Limb (tissue), 2 donors: ENCODE measurements at regions not wholly inside any gene's neighbourhood (a gene's known extent, or its start where the extent isn't known, plus 50 kb on each side); places are given as distances from the start of the nearest gene placed in this dataset.
A peak's percentile ranks its signal among the peaks of the same experiment; 100 is the strongest.
"Not testable (repeated sequence)": the region's sequence is repeated elsewhere in the genome, so short reads cannot be mapped to it uniquely, and the experiment has no call there.

Experiments
- DNase-seq, 2 donors: peaks; one replicate each; pipeline ENCODE4 v3.0.0-alpha.2; 2016; ENCODE audit errors: extremely low spot score in 2 of 2

DNA sequence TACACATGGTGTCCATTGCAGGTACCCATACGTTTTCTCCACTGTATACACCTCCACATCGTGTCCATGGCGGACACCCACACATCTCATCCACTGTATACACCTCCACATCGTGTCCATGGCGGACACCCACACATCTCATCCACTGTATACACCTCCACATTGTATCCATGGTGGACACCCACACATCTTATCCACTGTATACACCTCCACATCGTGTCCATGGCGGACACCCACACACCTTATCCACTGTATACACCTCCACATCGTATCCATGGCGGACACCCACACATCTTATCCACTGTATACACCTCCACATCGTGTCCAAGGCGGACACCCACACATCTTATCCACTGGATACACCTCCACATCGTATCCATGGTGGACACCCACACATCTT is 50.4 kb upstream of the TTC34 start:
- DNase-seq = not testable (repeated sequence)

DNA sequence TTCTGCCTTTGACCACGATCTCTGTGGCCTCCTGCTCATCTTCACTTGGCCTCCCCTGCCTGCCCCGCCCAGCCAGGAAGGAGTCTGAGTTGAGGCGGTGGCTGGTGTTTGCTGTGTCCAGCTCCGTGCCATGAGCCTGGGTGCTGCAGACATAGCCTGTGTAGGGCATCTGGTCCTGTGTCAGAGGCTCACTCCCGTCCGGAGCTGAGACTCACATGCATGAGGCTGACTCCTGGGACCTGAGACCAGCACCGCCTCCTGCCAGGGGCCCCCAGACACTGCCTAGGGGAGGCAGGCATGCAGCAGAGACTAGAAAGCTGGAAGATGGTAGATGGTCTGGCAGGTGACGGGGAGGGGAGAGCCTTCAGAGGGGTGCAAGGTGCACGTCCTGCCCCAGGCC is 52.2 kb upstream of the TTC34 start:
- DNase-seq = no peak

DNA sequence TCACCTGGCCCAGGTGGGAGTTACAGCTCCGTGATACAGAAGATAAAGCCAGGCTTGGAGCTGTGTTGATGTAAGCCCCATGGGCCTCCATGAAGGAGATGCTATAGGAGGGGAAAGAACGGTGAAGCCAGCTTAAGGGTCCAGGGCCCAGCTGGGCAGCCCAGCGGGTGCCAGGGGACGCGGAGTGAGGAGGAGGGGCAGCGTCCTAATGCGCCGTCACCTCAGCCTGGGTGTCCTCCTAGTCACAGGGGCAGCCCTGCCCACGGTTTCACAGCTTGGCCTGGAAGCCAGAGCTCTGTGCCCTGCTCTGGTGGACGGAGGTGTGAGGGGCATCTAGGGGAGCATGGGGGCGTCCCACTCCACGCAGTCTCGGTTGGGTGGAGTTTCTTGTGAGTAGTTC is 52.7 kb upstream of the TTC34 start:
- no peak for DNase-seq

DNA sequence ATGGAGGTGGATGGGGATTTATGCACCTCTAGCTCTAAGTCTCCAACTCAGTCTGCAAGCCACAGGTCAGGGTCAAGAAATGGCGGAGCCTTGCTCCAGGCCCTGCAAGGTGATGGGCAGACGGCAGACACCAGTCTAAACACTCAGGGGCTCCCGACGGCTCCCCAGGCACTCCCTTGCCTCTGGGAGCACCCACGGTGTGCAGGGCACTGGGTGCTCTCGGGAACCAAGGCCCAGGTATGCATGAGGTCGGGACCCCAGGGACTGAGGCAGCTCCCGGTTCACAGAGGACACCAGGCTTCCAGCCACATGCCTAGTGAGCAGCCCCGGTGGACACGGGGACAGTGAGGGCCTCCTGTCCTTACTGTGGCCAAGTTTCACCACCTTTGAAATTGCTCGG is 53.1 kb upstream of the TTC34 start:
- no peak for DNase-seq

DNA sequence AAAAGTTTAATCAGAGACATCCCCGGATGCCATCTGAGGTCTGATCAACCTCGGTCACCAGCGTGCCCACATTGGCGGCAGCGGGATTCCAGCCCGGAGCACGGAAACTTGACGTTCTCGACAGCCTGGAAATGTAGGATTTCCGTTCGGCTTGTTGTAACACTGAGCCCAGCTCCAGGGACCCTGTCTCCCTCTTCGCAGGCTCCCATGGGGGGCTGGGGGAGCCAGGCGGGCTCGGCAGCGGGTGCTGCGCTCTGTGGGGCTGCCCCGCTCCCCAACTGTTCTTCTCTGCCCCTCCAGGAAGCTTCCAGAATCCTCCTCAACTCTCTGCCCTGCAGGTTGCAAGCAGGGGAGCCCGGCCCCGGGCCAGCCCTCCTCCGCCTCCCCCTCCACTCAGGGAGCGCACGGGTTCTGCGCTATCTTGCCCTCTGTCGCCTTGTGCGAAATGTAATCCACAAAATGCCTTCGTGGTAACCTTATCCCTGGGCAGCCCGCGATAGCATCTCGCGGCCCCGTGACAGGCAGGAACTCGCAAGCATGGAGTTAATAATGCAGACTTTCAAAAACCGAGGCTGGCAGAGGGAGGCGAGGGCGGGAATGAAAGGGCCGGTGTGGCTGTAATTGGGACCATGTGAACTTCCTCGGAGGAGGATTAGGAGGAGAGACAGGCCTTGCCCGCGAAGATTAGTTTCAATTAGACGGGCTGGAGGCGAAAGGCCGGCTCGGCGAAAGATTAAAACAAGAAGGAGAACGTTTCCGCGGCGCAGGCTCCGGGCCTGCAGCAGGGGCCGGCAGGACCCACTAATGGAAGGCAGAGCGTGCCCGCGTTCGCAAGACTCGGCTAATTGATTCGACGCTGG is 53.9 kb upstream of the TTC34 start:
- DNase-seq = peak in 1 of 2 donors; percentile 41

DNA sequence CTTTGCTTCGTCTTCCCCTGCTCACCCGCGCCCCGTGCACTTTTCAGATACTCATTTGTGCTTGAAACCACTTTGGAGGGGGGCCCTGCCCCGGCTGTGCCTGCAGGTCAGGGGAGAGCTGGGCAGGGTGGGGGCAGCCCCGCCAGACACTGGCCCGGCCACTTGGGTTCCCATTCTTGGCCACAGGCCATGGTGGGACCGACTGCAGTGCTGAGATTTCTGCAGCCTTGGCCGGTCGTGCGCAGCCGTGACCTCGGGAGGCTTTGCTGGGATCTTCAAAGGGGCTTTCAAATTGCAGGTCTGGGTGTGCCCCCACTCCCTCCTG is 54.5 kb upstream of the TTC34 start:
- DNase-seq = no peak

DNA sequence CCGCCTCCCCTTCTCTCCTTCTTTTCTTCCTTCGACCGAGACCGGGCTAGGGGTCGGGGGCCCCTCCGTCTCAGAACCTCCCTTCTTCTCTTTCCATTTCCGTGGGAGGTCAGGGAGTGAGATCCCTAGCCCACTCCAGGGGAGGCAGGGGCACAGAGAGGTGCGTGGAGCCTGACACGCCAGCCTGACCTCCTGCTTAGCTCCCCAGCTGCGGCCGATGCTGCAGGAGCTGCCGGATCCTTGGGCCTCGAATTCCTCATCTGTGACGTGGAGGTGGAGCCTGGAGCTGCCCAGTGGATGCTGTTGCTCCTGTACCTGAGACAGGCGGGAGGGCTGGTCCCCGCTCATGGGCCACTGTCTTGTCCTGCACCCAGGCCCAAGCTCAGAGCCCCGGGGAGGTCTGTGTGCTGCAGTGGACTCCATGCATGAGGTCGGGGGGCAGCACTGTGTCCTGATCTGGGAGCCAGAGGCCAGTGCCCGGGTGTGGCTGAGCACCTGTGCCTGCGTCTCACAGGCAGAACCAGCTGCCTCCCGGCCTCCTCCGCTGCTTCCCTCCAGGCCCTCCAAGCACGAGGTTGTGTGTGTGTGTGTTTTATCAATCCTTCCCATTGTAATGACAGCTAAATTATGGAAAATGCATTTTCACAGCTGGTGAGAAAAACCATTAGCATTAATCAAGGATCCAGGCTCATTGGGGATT is 55.3 kb upstream of the TTC34 start:
- peak in 1 of 2 donors; percentile 34 for DNase-seq

DNA sequence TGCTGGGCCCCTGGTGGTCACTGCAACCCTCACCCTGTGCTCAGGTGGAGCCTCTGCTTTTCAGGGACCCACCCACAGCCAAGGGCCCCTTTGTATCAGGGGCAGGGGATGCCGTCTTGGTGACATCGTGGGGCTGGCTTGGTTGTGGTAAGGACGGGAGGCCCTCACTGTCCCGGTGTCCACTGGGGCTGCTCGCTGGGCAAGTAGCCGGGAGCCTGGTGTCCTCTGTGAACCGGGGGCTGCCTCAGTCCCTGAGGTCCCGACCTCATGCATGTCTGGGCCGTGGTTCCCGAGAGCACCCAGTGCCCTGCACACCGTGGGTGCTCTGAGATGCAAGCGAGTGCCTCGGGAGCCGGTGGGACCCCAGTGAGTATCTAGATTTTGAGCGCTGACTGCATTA is 56.0 kb upstream of the TTC34 start:
- peak in 1 of 2 donors; percentile 25 for DNase-seq

DNA sequence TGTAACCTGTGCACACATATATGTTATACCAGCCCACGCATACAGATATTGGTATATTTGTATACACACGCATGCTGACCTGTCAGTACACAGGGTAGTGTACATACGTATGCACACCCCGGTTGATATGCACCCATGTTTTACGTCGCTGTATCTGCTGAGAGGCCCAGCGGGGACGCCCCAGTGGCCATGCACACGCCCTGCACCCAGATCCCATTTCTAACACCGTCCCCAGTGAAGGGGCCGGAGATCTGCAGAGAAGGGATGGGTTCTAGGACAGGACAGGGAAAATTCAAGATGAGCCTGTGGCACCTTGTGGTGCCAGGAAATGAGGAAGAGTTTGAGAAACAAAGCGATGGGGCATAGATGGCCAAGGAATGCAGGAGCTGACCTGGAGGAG is 57.2 kb upstream of the TTC34 start:
- no peak for DNase-seq

DNA sequence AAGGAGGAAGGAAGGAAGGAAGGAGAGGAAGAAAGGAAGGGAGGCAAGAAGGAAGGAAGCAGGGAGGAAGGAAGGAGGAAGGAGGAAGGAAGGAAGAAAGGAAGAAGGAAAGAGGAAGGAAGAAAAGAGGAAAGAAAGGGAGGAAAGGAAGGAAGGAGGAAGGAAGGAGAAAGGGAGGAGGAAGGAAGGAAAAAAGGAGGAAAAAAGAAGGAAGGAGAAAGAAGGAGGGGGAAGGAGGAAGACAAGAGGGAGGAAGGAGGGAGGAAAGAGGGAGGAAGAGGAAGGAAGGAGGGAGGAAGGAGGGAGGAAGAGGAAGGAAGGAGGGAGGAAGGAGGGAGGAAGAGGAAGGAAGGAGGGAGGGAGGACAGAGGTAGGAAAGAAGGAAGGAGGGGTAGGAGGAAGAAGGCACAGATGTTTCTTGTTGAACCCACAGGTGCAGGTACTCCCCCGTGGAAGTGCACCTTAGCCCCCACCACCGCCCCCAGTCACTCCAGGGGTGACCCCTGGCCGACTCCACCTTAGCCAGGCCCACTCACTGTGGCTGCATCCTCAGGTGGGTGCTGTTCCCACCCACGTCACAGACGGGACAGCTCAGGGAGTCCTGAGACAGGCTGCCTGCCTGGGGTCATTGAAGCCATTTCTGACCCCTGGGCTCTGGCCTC is 57.9 kb upstream of the TTC34 start:
- peak in 1 of 2 donors; percentile 17 for DNase-seq

DNA sequence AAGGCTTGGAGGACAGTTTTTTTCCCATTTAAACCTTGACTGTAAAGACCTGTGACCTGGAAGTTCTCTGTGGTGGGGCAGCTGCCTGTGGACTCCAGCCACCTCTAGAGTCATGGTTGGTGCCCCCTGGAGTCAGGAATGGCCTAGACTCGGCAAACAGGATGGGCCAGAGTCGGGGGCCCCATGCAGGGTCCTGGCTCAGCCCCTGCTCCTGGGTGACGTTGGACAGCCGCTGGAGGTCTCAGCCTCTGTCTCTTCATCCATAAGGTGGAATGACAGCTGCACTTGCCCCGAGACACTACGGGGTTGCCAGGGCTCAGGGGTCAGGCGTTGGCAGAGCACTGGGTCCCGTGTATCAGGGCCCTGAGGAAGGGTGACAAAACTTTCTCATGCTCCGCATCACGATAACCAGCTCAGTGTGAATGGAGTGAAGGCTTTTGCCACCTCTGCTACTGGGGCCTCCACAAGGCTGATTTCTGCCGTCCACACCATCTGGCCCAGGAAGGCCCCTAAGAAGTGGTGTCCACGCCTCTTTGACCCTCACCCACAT is 58.5 kb upstream of the TTC34 start:
- DNase-seq = peak in 1 of 2 donors; percentile 28

DNA sequence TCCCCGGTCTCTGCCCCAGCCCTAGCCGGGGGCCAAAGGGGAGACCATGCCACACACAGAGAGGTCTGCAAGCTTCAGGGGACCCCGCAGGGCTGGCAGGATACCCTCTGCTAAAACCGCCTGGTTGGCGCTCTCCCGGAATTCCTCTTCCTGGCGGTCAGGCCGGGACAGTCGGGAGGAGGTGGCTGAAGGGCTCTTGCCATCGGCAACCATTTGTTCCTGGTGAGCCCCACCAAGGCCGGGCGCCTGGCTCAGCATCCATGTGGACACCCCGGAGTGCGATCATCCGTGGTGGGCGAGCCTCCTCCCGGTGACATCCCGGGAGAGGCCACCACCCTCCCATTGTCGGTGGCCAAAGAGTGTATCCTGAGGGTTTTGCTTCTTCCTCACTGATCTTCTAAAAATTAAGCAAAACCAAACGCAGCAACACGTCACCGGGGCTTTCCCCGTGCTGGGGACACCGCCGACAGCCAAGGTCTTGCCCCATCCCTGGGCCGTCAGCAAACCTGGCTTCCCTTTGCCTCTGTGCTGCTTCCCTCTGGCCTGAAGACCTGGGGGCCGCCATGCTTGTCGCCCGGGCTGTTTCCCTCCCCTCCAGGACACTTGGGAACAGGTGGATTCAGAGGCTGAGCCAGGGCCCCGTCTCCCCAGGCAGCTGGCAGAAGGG is 59.1 kb upstream of the TTC34 start:
- peak in 1 of 2 donors; percentile 20 for DNase-seq

DNA sequence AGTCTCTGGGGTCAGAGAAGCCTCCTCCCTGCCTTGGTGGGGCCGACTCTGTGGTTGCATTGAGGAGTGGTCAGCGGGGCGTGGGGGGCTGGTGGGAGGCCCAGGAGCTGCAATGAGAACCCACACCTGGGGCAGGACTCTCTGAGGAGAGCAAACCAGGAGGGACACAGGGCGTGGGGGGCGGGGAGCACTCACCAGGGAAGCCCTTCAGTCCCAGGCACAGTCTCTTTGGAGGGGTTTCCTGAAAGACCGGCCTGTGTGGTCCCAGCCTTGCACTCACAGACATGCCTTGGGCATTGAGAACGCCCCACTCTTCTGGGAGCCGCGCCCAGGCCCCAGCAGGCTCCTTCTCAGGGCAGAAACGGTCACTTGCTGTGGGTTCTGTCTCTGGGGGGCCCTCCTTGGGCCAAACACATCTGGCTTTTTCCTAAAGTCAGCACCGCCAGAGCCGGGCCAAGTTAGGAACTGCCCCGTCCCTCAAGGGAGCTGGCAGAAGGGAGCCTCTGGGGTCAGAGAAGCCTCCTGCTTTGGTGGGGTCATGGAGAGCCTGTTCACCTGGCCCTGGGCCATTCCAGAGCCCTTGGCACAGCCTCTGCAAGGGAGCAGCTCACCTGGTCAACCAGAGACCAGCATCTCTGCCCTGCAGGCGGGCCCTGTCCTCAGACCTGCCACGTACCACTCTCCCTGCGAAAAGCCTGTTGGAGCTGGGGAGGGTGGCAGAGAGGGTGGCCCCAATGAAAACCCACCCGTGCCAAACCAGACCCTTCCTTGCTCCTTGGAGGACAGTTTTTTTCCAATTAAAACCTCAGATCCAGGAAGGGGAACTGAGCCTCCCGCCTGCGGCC is 59.9 kb upstream of the TTC34 start:
- peak in 1 of 2 donors; percentile 25 for DNase-seq

DNA sequence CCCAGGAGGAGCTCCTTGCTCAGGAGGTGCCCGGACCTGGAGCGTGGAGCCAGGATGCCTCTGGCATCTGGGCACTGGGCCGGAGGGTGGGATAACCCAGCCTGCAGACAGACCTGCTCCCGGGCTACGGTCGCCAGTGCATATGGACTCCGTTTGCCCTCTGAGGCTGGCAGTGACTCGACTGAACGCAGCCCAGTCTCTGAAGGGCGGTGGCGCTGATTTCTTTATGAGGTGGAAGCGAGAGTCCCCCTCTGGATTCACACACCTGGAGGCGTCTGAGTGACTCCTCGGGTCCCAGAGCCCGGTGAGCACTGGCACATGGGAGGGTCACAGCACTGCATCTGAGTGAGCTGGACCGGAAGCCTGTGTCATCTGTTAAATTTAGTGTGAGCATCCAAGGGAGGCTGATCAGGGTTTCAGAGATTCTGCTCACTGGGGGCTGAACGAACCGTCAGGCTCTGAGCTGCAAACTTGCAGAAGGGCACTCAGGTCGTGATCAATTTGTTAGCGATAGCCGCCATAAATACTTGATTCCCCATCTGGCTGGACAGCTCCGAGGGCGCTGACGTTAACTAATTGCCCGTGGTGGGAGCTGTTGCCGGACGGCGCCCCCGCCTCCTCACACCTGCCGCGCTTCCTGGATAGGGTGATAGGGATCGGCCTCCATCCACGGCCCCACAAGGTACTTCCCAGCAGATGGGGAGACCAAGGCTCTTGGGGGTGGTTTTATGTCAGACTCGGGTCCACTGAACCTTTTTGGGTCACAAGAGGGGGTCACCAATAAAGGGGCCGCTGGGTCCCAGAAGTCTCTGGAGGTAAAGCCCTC is 60.7 kb upstream of the TTC34 start:
- peak in 1 of 2 donors; percentile 27 for DNase-seq

DNA sequence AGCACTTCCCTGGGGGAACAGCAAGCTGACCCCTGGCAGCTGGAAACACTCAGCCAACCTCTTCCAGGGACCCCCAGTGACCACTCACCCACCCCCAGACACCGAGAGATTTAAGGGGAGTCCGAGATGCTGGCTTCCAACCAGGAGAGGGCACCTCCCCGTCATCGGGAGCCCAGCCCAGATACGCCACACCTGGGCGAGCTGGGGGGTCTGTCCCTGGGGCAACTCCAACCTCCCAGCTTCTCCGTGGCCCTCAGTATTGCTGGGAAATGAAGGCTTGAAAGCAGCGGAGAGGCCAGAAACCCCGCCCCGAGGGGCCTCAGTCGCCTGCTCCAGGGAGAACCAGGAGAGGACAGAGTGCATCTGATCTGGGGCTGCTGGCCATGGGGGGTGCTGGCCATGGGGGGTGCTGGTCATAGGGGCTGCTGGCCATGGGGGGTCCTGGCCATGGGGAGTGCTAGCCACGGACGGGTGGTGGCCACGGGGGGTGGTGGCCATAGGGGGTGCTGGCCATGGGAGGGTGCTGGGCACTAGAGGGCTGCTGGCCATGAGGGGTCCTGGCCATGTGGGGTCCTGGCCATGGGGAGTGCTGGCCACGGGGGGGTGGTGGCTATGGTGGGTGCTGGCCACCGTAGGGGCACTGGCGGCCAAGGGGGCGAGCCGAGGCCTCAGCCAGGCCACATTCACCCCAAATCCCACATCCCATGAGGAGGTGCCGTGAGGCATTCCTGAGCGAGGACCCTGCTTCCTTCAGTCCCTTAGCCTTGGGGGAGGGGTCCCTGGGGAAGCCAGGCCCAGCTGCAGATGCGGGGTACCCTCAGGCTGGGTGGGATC is 61.5 kb upstream of the TTC34 start:
- peak in 1 of 2 donors; percentile 29 for DNase-seq

DNA sequence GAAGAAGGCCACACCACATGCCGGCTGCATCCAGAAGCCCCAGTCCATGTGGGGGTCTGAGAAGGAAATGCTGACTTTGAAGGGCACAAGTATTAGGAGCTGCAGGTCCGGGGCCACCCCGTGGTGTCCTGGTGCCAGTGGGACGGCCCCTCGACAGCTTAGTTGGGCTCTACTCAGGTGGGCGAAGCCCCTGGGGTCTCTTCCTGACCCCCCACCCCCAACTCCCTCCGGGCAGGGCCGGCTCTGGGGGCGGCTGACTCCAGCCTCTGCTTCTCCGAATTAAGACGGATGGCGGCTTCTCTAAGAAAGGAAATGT is 62.1 kb upstream of the TTC34 start:
- DNase-seq = no peak

DNA sequence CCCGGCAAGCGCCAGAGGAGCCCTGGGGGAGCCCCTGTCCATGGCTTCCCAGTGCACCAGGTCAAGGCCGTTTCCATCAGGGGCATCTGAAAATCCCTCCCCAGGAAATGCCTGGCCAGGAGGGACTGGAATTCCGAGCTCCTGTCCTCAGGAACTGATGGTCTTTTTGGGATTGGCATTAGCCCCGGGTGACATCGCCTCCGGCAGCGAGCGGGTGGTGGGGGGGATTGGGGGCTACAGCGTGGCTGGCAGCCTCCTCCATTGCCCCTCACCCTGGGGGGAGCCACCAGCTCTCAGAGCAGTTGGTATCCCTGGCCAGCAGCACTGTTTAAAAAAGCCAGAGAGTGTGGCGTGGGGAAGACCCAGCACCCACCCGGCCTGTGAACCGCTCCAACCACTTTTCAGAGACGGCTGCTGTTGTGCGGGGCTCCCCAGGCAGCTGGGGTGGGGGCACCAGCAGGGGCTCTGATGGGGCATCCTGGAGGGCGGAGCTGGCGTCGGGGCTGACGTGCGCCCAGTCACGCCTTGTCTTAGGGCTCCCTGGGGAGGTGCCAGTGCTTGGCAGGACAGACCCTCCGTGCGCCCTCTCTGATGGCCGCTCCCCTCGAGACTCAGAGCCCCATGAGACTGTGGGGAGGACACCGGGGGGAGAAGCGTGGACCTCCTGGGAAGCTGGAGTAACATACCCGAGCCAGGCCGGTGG is 62.9 kb upstream of the TTC34 start:
- no peak for DNase-seq

DNA sequence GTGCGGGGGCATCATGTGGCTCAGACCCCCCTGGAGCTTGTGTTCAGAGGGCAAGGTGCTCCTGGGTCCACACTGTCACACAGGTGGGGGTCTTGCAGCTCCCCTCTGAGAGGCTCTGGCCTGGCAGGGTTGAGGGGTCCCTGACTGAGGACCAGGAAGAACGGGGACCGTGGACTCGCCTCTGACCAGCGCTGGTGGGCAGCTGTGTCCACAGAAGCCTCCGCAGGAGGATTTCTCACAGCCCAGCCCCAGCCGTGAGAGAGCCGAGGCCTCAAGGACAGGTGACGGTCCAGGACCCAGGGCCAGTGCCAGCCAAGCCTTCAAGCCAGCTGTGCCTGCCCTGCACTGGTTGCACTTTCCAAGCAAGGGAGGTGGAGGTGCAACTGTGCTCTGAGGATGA is 63.5 kb upstream of the TTC34 start:
- DNase-seq = no peak
